GM18867 (cell line): ENCODE measurements at regions not wholly inside any gene's neighbourhood (a gene's known extent, or its start where the extent isn't known, plus 50 kb on each side); places are given as distances from the start of the nearest gene placed in this dataset.

Source experiments
- ATAC-seq: cut with Tn5 transposase; IDR thresholded peaks from one replicate; pipeline ENCODE4 v1.9.1; 2021; ENCODE audit warnings: mild to moderate bottlenecking, moderate library complexity; ENCODE audit not compliant: unreplicated experiment

GRCh38 chr9:26112724-26113123 lies 434.5 kb upstream of the TUSC1 start:
- ATAC-seq = no peak

GRCh38 chr9:26086396-26086795 lies 408.2 kb upstream of the TUSC1 start:
- no peak for ATAC-seq

- no peak for ATAC-seq
Observed at GRCh38 chr9:26081847-26082246, 403.6 kb upstream of the TUSC1 start.

- no peak for ATAC-seq
Observed at GRCh38 chr9:26078706-26079105, 400.5 kb upstream of the TUSC1 start.

GRCh38 chr9:26077860-26078259 lies 399.6 kb upstream of the TUSC1 start:
- ATAC-seq = no peak

- ATAC-seq = no peak
Observed at GRCh38 chr9:26067608-26068007, 389.4 kb upstream of the TUSC1 start.

- no peak for ATAC-seq
Observed at GRCh38 chr9:26066237-26066636, 388.0 kb upstream of the TUSC1 start.

- no peak for ATAC-seq
Observed at GRCh38 chr9:26061948-26062575, 383.8 kb upstream of the TUSC1 start.

- no peak for ATAC-seq
Observed at GRCh38 chr9:26058111-26058895, 380.1 kb upstream of the TUSC1 start.

- ATAC-seq = no peak
Observed at GRCh38 chr9:26057050-26057449, 378.8 kb upstream of the TUSC1 start.

- ATAC-seq = no peak
Observed at GRCh38 chr9:26054600-26055520, 376.6 kb upstream of the TUSC1 start.

GRCh38 chr9:26053954-26054353 lies 375.7 kb upstream of the TUSC1 start:
- ATAC-seq = no peak

GRCh38 chr9:26043431-26043830 lies 365.2 kb upstream of the TUSC1 start:
- ATAC-seq = no peak

- ATAC-seq = no peak
Observed at GRCh38 chr9:26034786-26035185, 356.5 kb upstream of the TUSC1 start.

- no peak for ATAC-seq
Observed at GRCh38 chr9:26033336-26033735, 355.1 kb upstream of the TUSC1 start.

- no peak for ATAC-seq
Observed at GRCh38 chr9:26026423-26027100, 348.3 kb upstream of the TUSC1 start.

GRCh38 chr9:26013199-26013598 lies 335.0 kb upstream of the TUSC1 start:
- no peak for ATAC-seq

- ATAC-seq = no peak
Observed at GRCh38 chr9:26012797-26013196, 334.6 kb upstream of the TUSC1 start.

GRCh38 chr9:25994605-25995004 lies 316.4 kb upstream of the TUSC1 start:
- no peak for ATAC-seq

- ATAC-seq = no peak
Observed at GRCh38 chr9:25990376-25990775, 312.1 kb upstream of the TUSC1 start.

- no peak for ATAC-seq
Observed at GRCh38 chr9:25975667-25976066, 297.4 kb upstream of the TUSC1 start.
